Central memory CD8-positive, alpha-beta T cell (primary cell): ENCODE measurements at regions not wholly inside any gene's neighbourhood (a gene's known extent, or its start where the extent isn't known, plus 50 kb on each side); places are given as distances from the start of the nearest gene placed in this dataset.

ENCODE experiments used
- ATAC-seq: fragments of 150-1000 bp; cut with Tn5 transposase; replicated peaks from 2 replicates; pipeline ENCODE4 v1.10.0; 2022; ENCODE audit warnings: mild to moderate bottlenecking, moderate FRiP score, moderate number of reproducible peaks; ENCODE audit not compliant: poor library complexity, severe bottlenecking; ENCODE audit errors: extremely low read depth
- DNase-seq, 2 donors: peaks; one replicate each; pipeline ENCODE4 v3.0.0; 2021; ENCODE audit warnings: low spot score in 2 of 2
- H3K27ac Mint-ChIP-seq: one replicate; pipeline ENCODE4 v1.8.0; 2022; ENCODE audit warnings: low read depth, mild to moderate bottlenecking, moderate library complexity, mixed read lengths
- H3K27me3 Mint-ChIP-seq: one replicate; pipeline ENCODE4 v1.8.0; 2022; ENCODE audit warnings: mixed read lengths
- H3K36me3 Mint-ChIP-seq: one replicate; pipeline ENCODE4 v1.8.0; 2022; ENCODE audit warnings: mild to moderate bottlenecking, moderate library complexity, mixed read lengths; ENCODE audit not compliant: insufficient read depth
- H3K4me1 Mint-ChIP-seq: one replicate; pipeline ENCODE4 v1.8.0; 2022; ENCODE audit warnings: mixed read lengths
- H3K4me3 Mint-ChIP-seq: one replicate; pipeline ENCODE4 v1.8.0; 2022; ENCODE audit warnings: mild to moderate bottlenecking, moderate library complexity, mixed read lengths
- H3K9me3 Mint-ChIP-seq: one replicate; pipeline ENCODE4 v1.8.0; 2022; ENCODE audit warnings: mixed read lengths

GRCh38 chr13:107070792-107071191 lies 502.9 kb upstream of the ARGLU1 start:
- H3K4me3 Mint-ChIP-seq, result no peak overlapping the region
- DNase-seq, result no peak
- no peaks in the 10 kb centered on the region for H3K36me3 Mint-ChIP-seq
- no peak for ATAC-seq
- no peaks in the 10 kb centered on the region for H3K27me3 Mint-ChIP-seq
- H3K9me3 Mint-ChIP-seq, result peaks cover 6% of the 10 kb centered on the region
- H3K4me1 Mint-ChIP-seq, result no peaks in the 10 kb centered on the region
- H3K27ac Mint-ChIP-seq, result no peak overlapping the region

GRCh38 chr13:107069108-107069776 lies 501.3 kb upstream of the ARGLU1 start:
- H3K27me3 Mint-ChIP-seq, result no peaks in the 10 kb centered on the region
- DNase-seq (no peak), ATAC-seq (no peak)
- H3K27ac Mint-ChIP-seq, result no peak overlapping the region
- peaks cover 6% of the 10 kb centered on the region for H3K9me3 Mint-ChIP-seq
- no peaks in the 10 kb centered on the region for H3K36me3 Mint-ChIP-seq
- H3K4me1 Mint-ChIP-seq, result no peaks in the 10 kb centered on the region
- H3K4me3 Mint-ChIP-seq, result no peak overlapping the region

- peaks cover 6% of the 10 kb centered on the region for H3K9me3 Mint-ChIP-seq
- no peaks in the 10 kb centered on the region for H3K36me3 Mint-ChIP-seq
- no peaks in the 10 kb centered on the region for H3K4me1 Mint-ChIP-seq
- H3K27ac Mint-ChIP-seq, result no peak overlapping the region
- no peak for DNase-seq
- H3K27me3 Mint-ChIP-seq, result no peaks in the 10 kb centered on the region
- no peak for ATAC-seq
- H3K4me3 Mint-ChIP-seq, result no peak overlapping the region
Measured at GRCh38 chr13:107067381-107067780, 499.4 kb upstream of the ARGLU1 start.

GRCh38 chr13:107066355-107066754 lies 498.4 kb upstream of the ARGLU1 start:
- H3K9me3 Mint-ChIP-seq, result peaks cover 6% of the 10 kb centered on the region
- ATAC-seq (no peak), DNase-seq (no peak)
- H3K4me1 Mint-ChIP-seq, result no peaks in the 10 kb centered on the region
- no peak overlapping the region for H3K27ac Mint-ChIP-seq
- no peaks in the 10 kb centered on the region for H3K27me3 Mint-ChIP-seq
- H3K36me3 Mint-ChIP-seq, result no peaks in the 10 kb centered on the region
- no peak overlapping the region for H3K4me3 Mint-ChIP-seq

DNA sequence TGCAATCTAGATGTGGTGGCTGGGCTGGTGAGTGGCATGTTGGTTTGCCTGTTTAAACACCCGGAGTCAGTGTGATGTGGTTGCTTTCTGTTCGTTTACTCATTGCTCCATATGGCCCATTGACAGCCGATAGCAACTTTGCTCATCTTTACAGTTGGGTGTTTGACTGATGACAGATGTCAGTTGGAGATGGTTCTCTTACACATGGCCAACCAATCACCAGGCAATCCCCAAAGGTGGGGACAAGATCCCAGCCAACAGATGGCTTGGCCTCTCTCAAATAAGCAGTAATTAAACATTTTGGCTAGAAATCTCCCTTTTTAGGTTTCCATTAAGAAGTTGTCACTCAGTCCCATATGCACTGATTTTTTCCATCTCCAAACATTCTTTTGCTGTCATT lies 497.1 kb upstream of the ARGLU1 start:
- H3K36me3 Mint-ChIP-seq, result no peaks in the 10 kb centered on the region
- peaks cover 6% of the 10 kb centered on the region for H3K9me3 Mint-ChIP-seq
- ATAC-seq (no peak), DNase-seq (no peak)
- no peak overlapping the region for H3K27ac Mint-ChIP-seq
- no peaks in the 10 kb centered on the region for H3K27me3 Mint-ChIP-seq
- no peak overlapping the region for H3K4me3 Mint-ChIP-seq
- no peaks in the 10 kb centered on the region for H3K4me1 Mint-ChIP-seq

- Mint-ChIP-seq H3K9me3 (peaks cover 35% of the 10 kb centered on the region), H3K27ac (no peak overlapping the region), H3K27me3 (no peaks in the 10 kb centered on the region), H3K36me3 (no peaks in the 10 kb centered on the region), H3K4me3 (no peak overlapping the region), H3K4me1 (no peaks in the 10 kb centered on the region)
- DNase-seq, result no peak
- ATAC-seq, result no peak
Measured at GRCh38 chr13:107057028-107057631, 489.2 kb upstream of the ARGLU1 start.

DNA sequence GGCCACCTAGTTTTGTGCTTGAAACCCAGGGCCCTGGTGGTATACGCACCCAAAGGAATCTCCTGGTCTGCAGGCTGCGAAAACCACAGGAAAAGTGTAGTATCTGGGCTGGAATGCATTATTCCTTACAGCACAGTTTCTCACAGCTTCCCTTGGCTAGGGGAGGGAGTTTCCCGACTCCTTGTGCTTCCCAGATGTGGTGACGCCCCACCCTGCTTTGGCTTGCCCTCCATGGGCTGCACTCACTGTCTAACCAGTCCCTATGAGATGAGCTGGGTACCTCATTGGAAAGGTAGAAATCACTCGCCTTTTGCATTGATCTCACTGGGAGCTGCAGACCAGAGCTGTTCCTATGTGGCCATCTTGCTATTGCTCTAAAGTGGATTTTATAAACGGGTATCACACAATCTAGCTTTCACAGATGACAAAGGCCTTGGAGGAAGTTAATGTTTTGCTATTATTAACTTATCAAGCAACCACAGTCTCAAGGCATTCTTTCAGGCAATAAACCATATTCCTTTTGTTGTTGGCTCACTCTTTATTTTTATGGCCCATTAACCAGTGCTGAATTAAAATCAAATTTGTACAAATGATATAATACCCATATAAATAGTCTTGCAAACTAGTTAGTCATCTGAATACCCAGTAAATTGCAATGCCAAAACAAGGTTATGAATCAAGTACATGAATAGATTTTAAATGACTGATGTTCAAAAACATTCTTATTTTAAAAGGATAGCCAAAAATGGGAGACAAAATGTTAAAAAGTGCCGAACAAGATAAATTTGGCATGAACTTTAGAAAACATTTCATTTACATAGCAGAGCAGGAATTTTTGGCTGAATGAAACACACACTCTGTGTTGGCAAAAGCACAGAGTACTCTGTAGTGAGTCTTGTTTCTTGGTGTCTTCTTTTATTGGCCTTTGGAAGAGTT lies 475.4 kb upstream of the ARGLU1 start:
- H3K9me3 Mint-ChIP-seq, result peaks cover 14% of the 10 kb centered on the region
- no peak overlapping the region for H3K27ac Mint-ChIP-seq
- H3K27me3 Mint-ChIP-seq, result no peaks in the 10 kb centered on the region
- DNase-seq (no peak), ATAC-seq (no peak)
- no peaks in the 10 kb centered on the region for H3K36me3 Mint-ChIP-seq
- H3K4me1 Mint-ChIP-seq, result no peaks in the 10 kb centered on the region
- no peak overlapping the region for H3K4me3 Mint-ChIP-seq

DNA sequence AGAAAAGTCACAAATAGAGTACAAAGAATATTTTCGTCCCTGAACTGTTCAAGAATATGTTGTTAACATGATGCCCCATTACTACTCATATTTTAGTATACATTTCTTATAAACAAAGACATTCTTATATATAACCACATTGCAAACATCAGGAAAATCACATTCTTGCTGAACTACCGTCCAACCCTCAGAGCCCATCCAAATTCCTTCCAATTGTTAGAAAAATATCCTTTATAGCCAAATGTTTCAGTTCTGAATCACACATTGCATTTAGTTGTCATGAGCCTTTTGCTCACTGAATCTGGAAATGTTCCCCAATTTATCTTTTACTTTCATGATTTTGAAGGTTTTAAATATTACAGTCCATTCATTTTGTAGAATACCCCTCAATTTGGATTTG lies 467.8 kb upstream of the ARGLU1 start:
- DNase-seq (no peak), ATAC-seq (no peak)
- H3K9me3 Mint-ChIP-seq, result peaks cover 12% of the 10 kb centered on the region
- no peaks in the 10 kb centered on the region for H3K36me3 Mint-ChIP-seq
- no peaks in the 10 kb centered on the region for H3K4me1 Mint-ChIP-seq
- no peak overlapping the region for H3K4me3 Mint-ChIP-seq
- no peaks in the 10 kb centered on the region for H3K27me3 Mint-ChIP-seq
- H3K27ac Mint-ChIP-seq, result no peak overlapping the region

- Mint-ChIP-seq H3K36me3 (no peaks in the 10 kb centered on the region), H3K4me1 (no peaks in the 10 kb centered on the region), H3K9me3 (peaks cover 10% of the 10 kb centered on the region), H3K4me3 (no peak overlapping the region), H3K27ac (no peak overlapping the region), H3K27me3 (no peaks in the 10 kb centered on the region)
- ATAC-seq (no peak), DNase-seq (no peak)
Measured at GRCh38 chr13:107035186-107035585, 467.2 kb upstream of the ARGLU1 start.

DNA sequence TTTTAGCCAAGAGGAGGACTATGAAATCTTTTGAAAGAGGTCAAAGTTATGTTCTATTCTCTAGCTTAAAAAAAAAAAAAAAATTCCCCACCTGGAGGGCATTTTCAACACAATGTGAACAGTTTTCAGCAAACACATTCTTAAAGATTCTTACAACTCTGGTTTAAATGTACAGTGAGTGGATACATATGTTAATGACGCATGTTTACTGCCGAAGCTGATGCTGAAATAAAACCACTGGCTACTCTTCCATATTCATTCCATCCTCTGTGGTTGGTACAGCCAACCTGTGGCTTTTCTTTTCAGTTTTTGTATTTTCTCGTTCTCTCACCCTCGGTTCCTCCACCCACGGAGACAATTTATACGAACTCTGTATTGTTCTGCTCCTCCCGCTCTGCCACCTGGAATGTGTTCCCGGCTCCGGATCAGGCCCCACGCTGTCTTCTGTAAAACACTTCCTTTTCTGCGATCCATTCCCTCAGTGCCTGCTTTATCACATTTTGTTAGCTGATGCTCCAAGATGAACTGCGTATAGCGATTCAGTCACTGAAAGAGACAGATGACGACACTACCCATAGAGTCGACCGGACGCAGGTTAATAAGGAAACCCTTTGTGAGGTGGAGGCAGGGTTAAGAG lies 466.4 kb upstream of the ARGLU1 start:
- H3K4me3 Mint-ChIP-seq, result no peak overlapping the region
- no peaks in the 10 kb centered on the region for H3K4me1 Mint-ChIP-seq
- no peaks in the 10 kb centered on the region for H3K36me3 Mint-ChIP-seq
- H3K27ac Mint-ChIP-seq, result no peak overlapping the region
- peaks cover 10% of the 10 kb centered on the region for H3K9me3 Mint-ChIP-seq
- H3K27me3 Mint-ChIP-seq, result no peaks in the 10 kb centered on the region
- DNase-seq (no peak), ATAC-seq (no peak)

DNA sequence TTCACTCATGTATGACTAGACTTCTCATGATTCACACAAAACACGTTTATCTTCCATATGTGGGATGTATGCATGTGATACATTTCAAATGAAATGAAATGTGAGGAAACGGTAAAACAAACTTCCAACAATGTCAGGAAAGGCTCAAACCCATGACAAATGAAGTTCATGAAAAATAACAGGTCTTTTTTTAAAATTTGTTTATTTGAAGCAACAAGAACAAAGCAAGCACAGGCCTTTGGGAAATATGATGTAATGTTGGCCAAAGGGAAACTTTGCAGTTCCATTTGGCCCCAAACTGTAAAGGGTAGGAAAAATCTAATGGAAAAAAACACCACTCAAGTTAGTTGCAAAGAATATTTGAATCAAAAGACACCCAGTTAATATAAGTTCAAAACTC lies 463.8 kb upstream of the ARGLU1 start:
- no peak overlapping the region for H3K4me3 Mint-ChIP-seq
- H3K4me1 Mint-ChIP-seq, result no peaks in the 10 kb centered on the region

DNA sequence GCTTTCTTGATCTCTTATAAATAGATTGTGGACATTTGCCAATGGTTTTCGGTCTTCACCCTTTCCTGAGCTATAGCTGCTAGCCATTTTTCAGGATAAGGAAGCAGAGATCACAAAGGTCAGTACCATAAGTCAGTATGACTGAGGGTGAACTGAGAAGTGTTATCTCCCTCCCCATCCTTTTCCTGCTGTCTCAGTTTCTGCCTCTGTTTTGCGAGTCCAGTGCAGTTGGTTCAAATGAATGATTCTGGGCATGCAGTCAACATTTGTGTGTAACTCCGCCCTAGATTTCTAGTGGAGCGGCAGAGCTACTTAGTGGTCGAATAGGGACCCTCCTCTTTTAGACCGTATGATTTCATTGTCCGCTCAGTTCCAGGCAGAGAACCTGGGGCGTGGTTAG lies 460.8 kb upstream of the ARGLU1 start:
- no peaks in the 10 kb centered on the region for H3K36me3 Mint-ChIP-seq
- H3K4me3 Mint-ChIP-seq, result no peak overlapping the region
- H3K9me3 Mint-ChIP-seq, result peaks cover 5% of the 10 kb centered on the region
- no peaks in the 10 kb centered on the region for H3K27me3 Mint-ChIP-seq
- no peak overlapping the region for H3K27ac Mint-ChIP-seq
- no peaks in the 10 kb centered on the region for H3K4me1 Mint-ChIP-seq
- ATAC-seq, result no peak
- no peak for DNase-seq

More for the DNA sequence above, 463.8 kb upstream of the ARGLU1 start:
- Mint-ChIP-seq H3K27ac (no peak overlapping the region), H3K9me3 (peaks cover 11% of the 10 kb centered on the region), H3K36me3 (no peaks in the 10 kb centered on the region), H3K27me3 (no peaks in the 10 kb centered on the region)
- DNase-seq (no peak), ATAC-seq (no peak)
